Sigmoid colon (tissue), 6 donors: ENCODE measurements at regions not wholly inside any gene's neighbourhood (a gene's known extent, or its start where the extent isn't known, plus 50 kb on each side); places are given as distances from the start of the nearest gene placed in this dataset.
A peak's percentile ranks its signal among the peaks of the same experiment; 100 is the strongest.

Source experiments
- DNase-seq: peaks from one replicate; pipeline ENCODE4 v3.0.0-alpha.2; 2019
- H3K27ac ChIP-seq, 4 donors: fragments of 200-600 bp; sonication (generic); one replicate each; pipeline ENCODE4 v1.5.1; 2016 to 2019; ENCODE audit warnings: mild to moderate bottlenecking in 1 of 4
- H3K27me3 ChIP-seq, 3 donors: fragments of 200-600 bp; sonication (generic); one replicate each; pipeline ENCODE4 v1.5.1; 2019; ENCODE audit warnings: mild to moderate bottlenecking in 1 of 3
- H3K36me3 ChIP-seq, 4 donors: fragments of 200-600 bp; sonication (generic); one replicate each; pipeline ENCODE4 v1.5.1; 2016 to 2019
- H3K4me1 ChIP-seq, 4 donors: fragments of 200-600 bp; sonication (generic); one replicate each; pipeline ENCODE4 v1.5.1; 2017 to 2019
- H3K4me3 ChIP-seq, 4 donors: fragments of 200-600 bp; sonication (generic); one replicate each; pipeline ENCODE4 v1.5.1; 2017 to 2019; ENCODE audit warnings: mild to moderate bottlenecking in 2 of 4, moderate library complexity in 1 of 4
- H3K9me3 ChIP-seq, 4 donors: fragments of 200-600 bp in 3 of 4; sonication (generic) in 3 of 4; one replicate each; pipeline versions ENCODE4 v1.5.1 to v1.6.1; 2013 to 2019
- CTCF ChIP-seq, 4 experiments: fragments of 450-650 bp in 3 of 4; fragments of 200-600 bp in 1 of 4; IDR thresholded peaks; one replicate each; pipeline ENCODE4 v1.5.1; 2016 to 2019; ENCODE audit warnings: antibody characterized with exemption in 4 of 4, mild to moderate bottlenecking in 3 of 4, moderate library complexity in 2 of 4
- EP300 ChIP-seq, 4 donors: sonication (generic); formaldehyde crosslinking; IDR thresholded peaks; one replicate each; pipeline ENCODE4 v1.6.1; 2017; ENCODE audit warnings: antibody characterized with exemption in 4 of 4
- POLR2A ChIP-seq, 2 donors: fragments of 450-650 bp; IDR thresholded peaks; one replicate each; pipeline ENCODE4 v1.6.1; 2016; ENCODE audit warnings: antibody characterized with exemption in 2 of 2, mild to moderate bottlenecking in 2 of 2, moderate library complexity in 2 of 2
- POLR2AphosphoS5 ChIP-seq, 4 donors: sonication (generic); formaldehyde crosslinking; IDR thresholded peaks; one replicate each; pipeline ENCODE4 v1.6.1; 2017; ENCODE audit warnings: antibody characterized with exemption in 4 of 4
- WGBS, 2 donors: extraction: QIAGEN DNeasy Blood & Tissue Kit; methylation state at CpG; one replicate each; pipeline ENCODE4 v1.1.7; 2013; 5-methylcytosine and 5-hydroxymethylcytosine counted together
- intact Hi-C: fragments of 100-400 bp; cut with DNase I; formaldehyde crosslinking; loops from one replicate; pipeline ENCODE4 v1.15.1; 2023
- donor health status: healthy with polysubstance abuse.
- donor health status: healthy.

- Histone ChIP-seq H3K27me3 (no peaks in the 10 kb centered on the region), H3K27ac (no peak overlapping the region), H3K4me1 (peaks cover 0 to 5% (median 1%) of the 10 kb centered on the region in 4 donors), H3K36me3 (no peaks in the 10 kb centered on the region), H3K4me3 (peak overlapping the region in 3 of 4 donors; percentile 27 to 39 (median 38)), H3K9me3 (no peaks in the 10 kb centered on the region)
- 44 to 62% methylated on average over 21 of the region's 21 CpGs for WGBS, 2 donors
- DNase-seq: no peak
- TF ChIP-seq CTCF (IDR thresholded peaks at IDR 0.05) (no peak), POLR2A (IDR thresholded peaks at IDR 0.05) (no peak), EP300 (IDR thresholded peaks at IDR 0.05) (no peak), POLR2AphosphoS5 (IDR thresholded peaks at IDR 0.05) (no peak)
- intact Hi-C loops: no loop called here
These were observed 286.2 kb downstream of the ZNF516 start for GRCh38 chr18:76208678-76209306.

DNA sequence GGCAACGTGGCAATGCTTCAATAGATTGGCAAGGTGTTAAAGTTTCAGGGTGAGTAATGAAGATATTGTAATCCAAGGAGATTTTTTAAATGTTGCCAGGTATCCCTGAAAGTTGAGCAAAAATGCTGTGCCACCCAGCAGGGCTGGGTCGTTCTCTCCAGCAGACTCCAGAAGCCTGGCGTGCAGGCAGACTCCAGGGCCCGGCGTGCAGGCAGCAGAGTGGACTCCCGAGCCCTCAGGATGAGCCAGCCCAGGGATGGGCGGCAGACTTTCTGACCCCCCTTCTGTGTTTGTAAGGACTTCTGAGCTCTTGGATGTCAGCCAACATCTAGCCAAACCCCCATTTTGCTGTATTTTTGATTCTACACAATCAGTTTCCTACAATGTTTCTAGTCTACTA, 289.1 kb downstream of the ZNF516 start:
- Histone ChIP-seq H3K27ac (no peak overlapping the region), H3K9me3 (no peaks in the 10 kb centered on the region), H3K4me1 (peaks cover 0 to 5% (median 1%) of the 10 kb centered on the region in 4 donors), H3K4me3 (no peak overlapping the region), H3K36me3 (no peaks in the 10 kb centered on the region), H3K27me3 (no peaks in the 10 kb centered on the region)
- TF ChIP-seq POLR2AphosphoS5 (IDR thresholded peaks at IDR 0.05): no peak
- no peak for TF ChIP-seq EP300 (IDR thresholded peaks at IDR 0.05)
- TF ChIP-seq POLR2A (IDR thresholded peaks at IDR 0.05): no peak
- TF ChIP-seq CTCF (IDR thresholded peaks at IDR 0.05): no peak
- DNase-seq: no peak
- intact Hi-C loops: no loop called here
- 77 to 85% methylated on average over 7 of the region's 7 CpGs for WGBS, 2 donors

DNA sequence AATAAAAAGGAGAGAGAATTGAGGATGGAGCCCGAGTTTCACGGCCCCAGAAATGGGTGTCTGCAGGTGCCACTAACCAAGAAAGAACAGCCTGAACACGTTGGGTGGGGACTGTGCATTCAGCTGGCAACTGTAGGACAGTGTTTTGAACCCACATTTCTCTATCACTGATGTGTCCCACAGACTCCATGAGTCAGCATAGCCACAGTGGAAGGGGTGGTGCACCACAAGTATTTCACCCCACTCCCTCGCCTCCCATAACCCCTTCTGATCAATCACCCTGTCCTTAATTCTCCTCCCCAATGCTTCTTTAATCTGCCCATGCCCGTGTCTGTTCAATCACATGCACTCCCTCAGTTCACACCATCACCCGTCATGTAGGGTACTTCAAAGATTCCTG, 291.5 kb downstream of the ZNF516 start:
- Histone ChIP-seq H3K4me3 (no peak overlapping the region), H3K36me3 (no peaks in the 10 kb centered on the region), H3K9me3 (no peaks in the 10 kb centered on the region), H3K27me3 (no peaks in the 10 kb centered on the region), H3K27ac (no peak overlapping the region), H3K4me1 (peaks cover 0 to 3% (median 0%) of the 10 kb centered on the region in 4 donors)
- WGBS, 2 donors: 64 to 80% methylated on average over 6 of the region's 6 CpGs
- DNase-seq: no peak
- TF ChIP-seq CTCF (IDR thresholded peaks at IDR 0.05) (no peak), EP300 (IDR thresholded peaks at IDR 0.05) (no peak), POLR2A (IDR thresholded peaks at IDR 0.05) (no peak)
- intact Hi-C loops: no loop called here

DNA sequence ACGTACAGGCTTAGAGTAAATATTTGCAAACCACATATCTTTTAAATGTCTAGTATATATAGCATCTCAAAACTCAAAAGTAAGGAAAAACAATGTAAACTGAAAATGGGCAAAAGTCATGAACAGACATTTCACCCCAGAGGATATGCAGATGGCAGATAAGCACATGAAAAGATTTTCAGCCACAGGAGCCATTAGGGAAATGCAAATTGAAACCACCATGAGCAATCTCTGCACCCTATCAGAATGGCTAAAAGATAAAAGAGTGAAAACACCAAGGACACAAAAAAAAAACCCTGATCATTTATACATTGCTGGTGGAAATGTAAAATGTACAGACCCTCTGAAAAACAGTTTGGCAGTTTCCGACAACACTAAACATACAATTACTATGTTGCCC, 292.7 kb downstream of the ZNF516 start:
- Histone ChIP-seq H3K36me3 (no peaks in the 10 kb centered on the region), H3K9me3 (no peaks in the 10 kb centered on the region), H3K4me3 (no peak overlapping the region), H3K4me1 (no peaks in the 10 kb centered on the region), H3K27me3 (no peaks in the 10 kb centered on the region), H3K27ac (no peak overlapping the region)
- 62 to 79% methylated on average over 2 of the region's 2 CpGs for WGBS, 2 donors
- TF ChIP-seq CTCF (IDR thresholded peaks at IDR 0.05): no peak
- TF ChIP-seq POLR2A (IDR thresholded peaks at IDR 0.05): no peak
- no peak for TF ChIP-seq EP300 (IDR thresholded peaks at IDR 0.05)
- no peak for TF ChIP-seq POLR2AphosphoS5 (IDR thresholded peaks at IDR 0.05)
- no peak for DNase-seq
- intact Hi-C loops: no loop called here

- Histone ChIP-seq H3K27ac (no peak overlapping the region), H3K36me3 (no peaks in the 10 kb centered on the region), H3K9me3 (peaks cover 0 to 5% (median 2%) of the 10 kb centered on the region in 4 donors), H3K4me3 (no peak overlapping the region), H3K27me3 (no peaks in the 10 kb centered on the region), H3K4me1 (no peaks in the 10 kb centered on the region)
- no peak for TF ChIP-seq POLR2AphosphoS5 (IDR thresholded peaks at IDR 0.05)
- no peak for TF ChIP-seq CTCF (IDR thresholded peaks at IDR 0.05)
- no peak for TF ChIP-seq EP300 (IDR thresholded peaks at IDR 0.05)
- no peak for TF ChIP-seq POLR2A (IDR thresholded peaks at IDR 0.05)
- DNase-seq: no peak
- intact Hi-C loops: no loop called here
- 11 to 50% methylated on average over 1 of the region's 1 CpG for WGBS, 2 donors
These were observed 299.4 kb downstream of the ZNF516 start for GRCh38 chr18:76195601-76196000.
